Right ventricle myocardium inferior (tissue), 1 donor: ENCODE measurements at regions not wholly inside any gene's neighbourhood (a gene's known extent, or its start where the extent isn't known, plus 50 kb on each side); places are given as distances from the start of the nearest gene placed in this dataset.

Experiments used
- ATAC-seq: fragments of 200-7000 bp; cut with Tn5 transposase; one replicate; pipeline ENCODE4 v1.9.1; 2020; ENCODE audit warnings: mild to moderate bottlenecking, moderate library complexity
- DNase-seq: peaks from one replicate; pipeline ENCODE4 v3.0.0; 2021; ENCODE audit errors: missing footprints
- intact Hi-C: fragments of 100-400 bp; cut with DNase I; formaldehyde crosslinking; loops from one replicate; pipeline ENCODE4 v1.11.0; 2022
- donor health status: DM: no; HTN: yes; CAD: no; lungs with severe emphysema.

- no peak for ATAC-seq
- DNase-seq = no peak
- intact Hi-C loops = no loop called here
These were observed 423.3 kb downstream of the CMPK2 start for GRCh38 chr2:6442252-6442985.

GRCh38 chr2:6443061-6443823 is 422.5 kb downstream of the CMPK2 start:
- ATAC-seq (no peak), DNase-seq (no peak)
- intact Hi-C loops = no loop called here

- DNase-seq (no peak), ATAC-seq (no peak)
- intact Hi-C loops = no loop called here
These were observed 421.2 kb downstream of the CMPK2 start for GRCh38 chr2:6444514-6444913.

GRCh38 chr2:6445156-6445555 is 420.6 kb downstream of the CMPK2 start:
- intact Hi-C loops = no loop called here
- DNase-seq (no peak), ATAC-seq (no peak)

GRCh38 chr2:6446938-6447608 is 418.6 kb downstream of the CMPK2 start:
- intact Hi-C loops = no loop called here
- ATAC-seq (no peak), DNase-seq (no peak)

GRCh38 chr2:6448893-6449292 is 416.8 kb downstream of the CMPK2 start:
- intact Hi-C loops = no loop called here
- DNase-seq = no peak
- no peak for ATAC-seq

- intact Hi-C loops = no loop called here
- ATAC-seq (no peak), DNase-seq (no peak)
These were observed 416.4 kb downstream of the CMPK2 start for GRCh38 chr2:6449343-6449742.

- DNase-seq (no peak), ATAC-seq (no peak)
- intact Hi-C loops = no loop called here
These were observed 412.8 kb downstream of the CMPK2 start for GRCh38 chr2:6452702-6453481.

GRCh38 chr2:6454286-6454990 is 411.3 kb downstream of the CMPK2 start:
- DNase-seq = no peak
- no peak for ATAC-seq
- intact Hi-C loops = no loop called here

GRCh38 chr2:6459138-6459537 is 406.6 kb downstream of the CMPK2 start:
- DNase-seq (peak; percentile 49), ATAC-seq (no peak)
- intact Hi-C loops = no loop called here

- intact Hi-C loops = no loop called here
- ATAC-seq (no peak), DNase-seq (no peak)
These were observed 395.2 kb downstream of the CMPK2 start for GRCh38 chr2:6470518-6470917.

- no peak for ATAC-seq
- DNase-seq = no peak
- intact Hi-C loops = no loop called here
These were observed 394.3 kb downstream of the CMPK2 start for GRCh38 chr2:6471419-6471818.

GRCh38 chr2:6474161-6475140 is 391.3 kb downstream of the CMPK2 start:
- DNase-seq = no peak
- intact Hi-C loops = no loop called here
- no peak for ATAC-seq

- DNase-seq (no peak), ATAC-seq (no peak)
- intact Hi-C loops = no loop called here
These were observed 390.4 kb downstream of the CMPK2 start for GRCh38 chr2:6475155-6475940.

GRCh38 chr2:6480514-6480913 is 385.2 kb downstream of the CMPK2 start:
- intact Hi-C loops = no loop called here
- ATAC-seq (no peak), DNase-seq (no peak)

GRCh38 chr2:6482256-6482655 is 383.5 kb downstream of the CMPK2 start:
- intact Hi-C loops = no loop called here
- no peak for ATAC-seq
- DNase-seq = no peak

- no peak for ATAC-seq
- intact Hi-C loops = no loop called here
- DNase-seq = no peak
These were observed 377.9 kb downstream of the CMPK2 start for GRCh38 chr2:6487765-6488164.
